Endothelial cell (in vitro differentiated cells): ENCODE measurements at regions not wholly inside any gene's neighbourhood (a gene's known extent, or its start where the extent isn't known, plus 50 kb on each side); places are given as distances from the start of the nearest gene placed in this dataset.

ENCODE experiments used
- DNase-seq: peaks from one replicate; pipeline ENCODE4 v3.0.0; 2021; ENCODE audit warnings: low spot score
- H3K27ac Mint-ChIP-seq: one replicate; pipeline ENCODE4 v1.8.0; 2021; ENCODE audit warnings: mixed read lengths, inconsistent platforms; ENCODE audit not compliant: unreplicated experiment
- H3K27me3 Mint-ChIP-seq: one replicate; pipeline ENCODE4 v1.8.0; 2021; ENCODE audit warnings: mild to moderate bottlenecking, moderate library complexity, mixed read lengths, inconsistent platforms; ENCODE audit not compliant: unreplicated experiment
- H3K36me3 Mint-ChIP-seq: one replicate; pipeline ENCODE4 v1.8.0; 2021; ENCODE audit warnings: mild to moderate bottlenecking, low read depth, mixed read lengths, inconsistent platforms; ENCODE audit not compliant: unreplicated experiment
- H3K4me1 Mint-ChIP-seq: one replicate; pipeline ENCODE4 v1.8.0; 2021; ENCODE audit warnings: mild to moderate bottlenecking, mixed read lengths, inconsistent platforms; ENCODE audit not compliant: unreplicated experiment
- H3K4me3 Mint-ChIP-seq: one replicate; pipeline ENCODE4 v1.8.0; 2021; ENCODE audit warnings: mild to moderate bottlenecking, mixed read lengths, inconsistent platforms; ENCODE audit not compliant: unreplicated experiment
- H3K9me3 Mint-ChIP-seq: one replicate; pipeline ENCODE4 v1.8.0; 2021; ENCODE audit warnings: mixed read lengths, inconsistent platforms; ENCODE audit not compliant: unreplicated experiment
- CTCF ChIP-seq: fragments of 200-600 bp; sonication (generic); IDR thresholded peaks from one replicate; pipeline ENCODE4 v1.5.0; 2021; ENCODE audit warnings: antibody characterized with exemption; ENCODE audit not compliant: unreplicated experiment

- no peak for TF ChIP-seq CTCF
- Mint-ChIP-seq H3K27me3 (no peaks in the 10 kb centered on the region), H3K27ac (no peak overlapping the region), H3K36me3 (no peaks in the 10 kb centered on the region), H3K9me3 (no peaks in the 10 kb centered on the region), H3K4me3 (no peak overlapping the region), H3K4me1 (no peaks in the 10 kb centered on the region)
- DNase-seq = no peak
Measured at GRCh38 chr15:59830098-59830497, 141.0 kb upstream of the BNIP2 start.

- DNase-seq = no peak
- H3K4me1 Mint-ChIP-seq = no peaks in the 10 kb centered on the region
- H3K27me3 Mint-ChIP-seq = no peaks in the 10 kb centered on the region
- H3K4me3 Mint-ChIP-seq = no peak overlapping the region
- H3K9me3 Mint-ChIP-seq = no peaks in the 10 kb centered on the region
- H3K36me3 Mint-ChIP-seq = no peaks in the 10 kb centered on the region
- H3K27ac Mint-ChIP-seq = no peak overlapping the region
- TF ChIP-seq CTCF = no peak
Measured at GRCh38 chr15:59828861-59829260, 139.7 kb upstream of the BNIP2 start.

- Mint-ChIP-seq H3K36me3 (no peaks in the 10 kb centered on the region), H3K4me1 (no peaks in the 10 kb centered on the region), H3K27me3 (no peaks in the 10 kb centered on the region), H3K27ac (no peak overlapping the region), H3K4me3 (no peak overlapping the region), H3K9me3 (no peaks in the 10 kb centered on the region)
- no peak for DNase-seq
- TF ChIP-seq CTCF = no peak
Measured at GRCh38 chr15:59828263-59828662, 139.1 kb upstream of the BNIP2 start.

GRCh38 chr15:59825901-59826300, 136.8 kb upstream of the BNIP2 start:
- Mint-ChIP-seq H3K9me3 (no peaks in the 10 kb centered on the region), H3K4me1 (no peaks in the 10 kb centered on the region), H3K27ac (no peak overlapping the region), H3K27me3 (no peaks in the 10 kb centered on the region), H3K36me3 (no peaks in the 10 kb centered on the region), H3K4me3 (no peak overlapping the region)
- no peak for TF ChIP-seq CTCF
- no peak for DNase-seq

GRCh38 chr15:59821286-59821685, 132.2 kb upstream of the BNIP2 start:
- H3K4me3 Mint-ChIP-seq = no peak overlapping the region
- no peaks in the 10 kb centered on the region for H3K36me3 Mint-ChIP-seq
- H3K27ac Mint-ChIP-seq = no peak overlapping the region
- H3K4me1 Mint-ChIP-seq = peaks cover 3% of the 10 kb centered on the region
- H3K9me3 Mint-ChIP-seq = no peaks in the 10 kb centered on the region
- DNase-seq = no peak
- no peak for TF ChIP-seq CTCF
- no peaks in the 10 kb centered on the region for H3K27me3 Mint-ChIP-seq
